ENCODE measurements at regions not wholly inside any gene's neighbourhood (a gene's known extent, or its start where the extent isn't known, plus 50 kb on each side); places are given as distances from the start of the nearest gene placed in this dataset.
A peak's percentile ranks its signal among the peaks of the same experiment; 100 is the strongest.

DNA sequence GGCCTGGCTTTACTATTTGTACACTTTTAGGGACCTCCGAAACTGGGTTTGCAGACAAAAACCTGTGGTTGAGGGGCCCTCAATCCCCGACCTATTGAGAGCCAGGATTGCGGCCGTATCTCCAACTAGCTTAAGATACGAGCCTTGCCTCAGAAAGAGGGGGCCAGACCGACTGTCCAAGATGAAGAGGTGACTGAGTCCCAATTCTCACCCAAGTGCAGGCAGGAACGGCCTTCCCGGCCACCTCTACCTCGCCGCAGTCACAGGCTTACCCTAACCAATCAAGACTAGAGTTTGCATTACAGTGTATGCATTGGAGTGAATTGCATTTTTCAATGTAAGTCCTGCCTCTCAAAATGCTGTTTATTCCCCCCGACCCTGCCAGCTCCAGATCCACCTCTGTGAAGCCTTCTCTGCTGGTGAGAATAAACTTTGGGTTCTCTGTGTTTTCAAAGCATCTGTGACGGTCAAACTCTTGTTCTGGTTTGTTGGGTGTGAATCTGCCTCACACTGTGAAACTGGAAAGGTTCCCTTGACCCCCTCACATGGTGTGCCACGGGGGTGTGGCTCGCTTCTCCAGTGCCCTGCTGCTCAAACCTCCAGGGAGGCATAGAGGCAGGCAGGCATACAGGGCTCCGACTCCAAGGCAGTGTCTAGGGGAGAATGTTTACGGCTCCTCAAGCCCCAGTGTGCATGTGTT is 62.2 kb upstream of the WLS start:
- ATAC-seq = no peak
- TF ChIP-seq GLIS3 (CRISPR knock-in tag; IDR thresholded peaks at IDR 0.05) (no peak), TCF4 (CRISPR knock-in tag; IDR thresholded peaks at IDR 0.05; ENCODE audit: borderline replicate concordance) (no peak), ARNTL (CRISPR knock-in tag; IDR thresholded peaks at IDR 0.05; ENCODE audit: borderline replicate concordance, low read depth) (no peak), ZFP30 (CRISPR knock-in tag; IDR thresholded peaks at IDR 0.05) (no peak), CSDC2 (CRISPR knock-in tag; IDR thresholded peaks at IDR 0.05) (no peak), TOX (CRISPR knock-in tag; IDR thresholded peaks at IDR 0.05; ENCODE audit: borderline replicate concordance) (no peak), CSRNP3 (CRISPR knock-in tag; IDR thresholded peaks at IDR 0.05) (no peak), SNAI2 (CRISPR knock-in tag; IDR thresholded peaks at IDR 0.05) (no peak), RARB (CRISPR knock-in tag; IDR thresholded peaks at IDR 0.05) (no peak), ZNF8 (CRISPR knock-in tag; IDR thresholded peaks at IDR 0.05) (no peak), ZNF565 (CRISPR knock-in tag; conservative IDR thresholded peaks at IDR 0.05; ENCODE audit: low read depth) (no peak), ZC3H10 (CRISPR knock-in tag; IDR thresholded peaks at IDR 0.05) (no peak), CREB5 (CRISPR knock-in tag; IDR thresholded peaks at IDR 0.05; ENCODE audit: low read depth) (no peak), ZFP3 (CRISPR knock-in tag; IDR thresholded peaks at IDR 0.05) (no peak)
- TF ChIP-seq, protein P1, sequence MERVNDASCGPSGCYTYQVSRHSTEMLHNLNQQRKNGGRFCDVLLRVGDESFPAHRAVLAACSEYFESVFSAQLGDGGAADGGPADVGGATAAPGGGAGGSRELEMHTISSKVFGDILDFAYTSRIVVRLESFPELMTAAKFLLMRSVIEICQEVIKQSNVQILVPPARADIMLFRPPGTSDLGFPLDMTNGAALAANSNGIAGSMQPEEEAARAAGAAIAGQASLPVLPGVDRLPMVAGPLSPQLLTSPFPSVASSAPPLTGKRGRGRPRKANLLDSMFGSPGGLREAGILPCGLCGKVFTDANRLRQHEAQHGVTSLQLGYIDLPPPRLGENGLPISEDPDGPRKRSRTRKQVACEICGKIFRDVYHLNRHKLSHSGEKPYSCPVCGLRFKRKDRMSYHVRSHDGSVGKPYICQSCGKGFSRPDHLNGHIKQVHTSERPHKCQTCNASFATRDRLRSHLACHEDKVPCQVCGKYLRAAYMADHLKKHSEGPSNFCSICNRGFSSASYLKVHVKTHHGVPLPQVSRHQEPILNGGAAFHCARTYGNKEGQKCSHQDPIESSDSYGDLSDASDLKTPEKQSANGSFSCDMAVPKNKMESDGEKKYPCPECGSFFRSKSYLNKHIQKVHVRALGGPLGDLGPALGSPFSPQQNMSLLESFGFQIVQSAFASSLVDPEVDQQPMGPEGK (CRISPR knock-in tag; IDR thresholded peaks at IDR 0.05; ENCODE audit: borderline replicate concordance) = no peak

GRCh38 chr1:68293609-68294366 is 61.5 kb upstream of the WLS start:
- TF ChIP-seq ZFP30 (CRISPR knock-in tag; IDR thresholded peaks at IDR 0.05) (no peak), BACH2 (CRISPR knock-in tag; IDR thresholded peaks at IDR 0.05; ENCODE audit: borderline replicate concordance) (no peak), GLIS3 (CRISPR knock-in tag; IDR thresholded peaks at IDR 0.05) (no peak), ZNF565 (CRISPR knock-in tag; conservative IDR thresholded peaks at IDR 0.05; ENCODE audit: low read depth) (no peak), ZNF8 (CRISPR knock-in tag; IDR thresholded peaks at IDR 0.05) (no peak), RARB (CRISPR knock-in tag; IDR thresholded peaks at IDR 0.05) (no peak), OSR1 (CRISPR knock-in tag; IDR thresholded peaks at IDR 0.05) (no peak), ZFP3 (CRISPR knock-in tag; IDR thresholded peaks at IDR 0.05) (no peak), ARNTL (CRISPR knock-in tag; IDR thresholded peaks at IDR 0.05; ENCODE audit: borderline replicate concordance, low read depth) (no peak), PPARA (CRISPR knock-in tag; IDR thresholded peaks at IDR 0.05; ENCODE audit: borderline replicate concordance) (no peak), SNAI2 (CRISPR knock-in tag; IDR thresholded peaks at IDR 0.05) (no peak), CSRNP3 (CRISPR knock-in tag; IDR thresholded peaks at IDR 0.05) (no peak), POU6F1 (CRISPR knock-in tag; IDR thresholded peaks at IDR 0.05; ENCODE audit: borderline replicate concordance, low read depth) (no peak), TCF4 (CRISPR knock-in tag; IDR thresholded peaks at IDR 0.05; ENCODE audit: borderline replicate concordance) (no peak), CSDC2 (CRISPR knock-in tag; IDR thresholded peaks at IDR 0.05) (no peak), ESRRG (CRISPR knock-in tag; IDR thresholded peaks at IDR 0.05) (no peak)
- TF ChIP-seq, protein P1 (CRISPR knock-in tag; IDR thresholded peaks at IDR 0.05; ENCODE audit: borderline replicate concordance) = no peak
- TF ChIP-seq, protein P2, sequence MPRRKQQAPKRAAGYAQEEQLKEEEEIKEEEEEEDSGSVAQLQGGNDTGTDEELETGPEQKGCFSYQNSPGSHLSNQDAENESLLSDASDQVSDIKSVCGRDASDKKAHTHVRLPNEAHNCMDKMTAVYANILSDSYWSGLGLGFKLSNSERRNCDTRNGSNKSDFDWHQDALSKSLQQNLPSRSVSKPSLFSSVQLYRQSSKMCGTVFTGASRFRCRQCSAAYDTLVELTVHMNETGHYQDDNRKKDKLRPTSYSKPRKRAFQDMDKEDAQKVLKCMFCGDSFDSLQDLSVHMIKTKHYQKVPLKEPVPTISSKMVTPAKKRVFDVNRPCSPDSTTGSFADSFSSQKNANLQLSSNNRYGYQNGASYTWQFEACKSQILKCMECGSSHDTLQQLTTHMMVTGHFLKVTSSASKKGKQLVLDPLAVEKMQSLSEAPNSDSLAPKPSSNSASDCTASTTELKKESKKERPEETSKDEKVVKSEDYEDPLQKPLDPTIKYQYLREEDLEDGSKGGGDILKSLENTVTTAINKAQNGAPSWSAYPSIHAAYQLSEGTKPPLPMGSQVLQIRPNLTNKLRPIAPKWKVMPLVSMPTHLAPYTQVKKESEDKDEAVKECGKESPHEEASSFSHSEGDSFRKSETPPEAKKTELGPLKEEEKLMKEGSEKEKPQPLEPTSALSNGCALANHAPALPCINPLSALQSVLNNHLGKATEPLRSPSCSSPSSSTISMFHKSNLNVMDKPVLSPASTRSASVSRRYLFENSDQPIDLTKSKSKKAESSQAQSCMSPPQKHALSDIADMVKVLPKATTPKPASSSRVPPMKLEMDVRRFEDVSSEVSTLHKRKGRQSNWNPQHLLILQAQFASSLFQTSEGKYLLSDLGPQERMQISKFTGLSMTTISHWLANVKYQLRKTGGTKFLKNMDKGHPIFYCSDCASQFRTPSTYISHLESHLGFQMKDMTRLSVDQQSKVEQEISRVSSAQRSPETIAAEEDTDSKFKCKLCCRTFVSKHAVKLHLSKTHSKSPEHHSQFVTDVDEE (CRISPR knock-in tag; IDR thresholded peaks at IDR 0.05) = no peak
- peak; percentile 88 for ATAC-seq
